Astrocyte (in vitro differentiated cells and primary cell): ENCODE measurements at regions not wholly inside any gene's neighbourhood (a gene's known extent, or its start where the extent isn't known, plus 50 kb on each side); places are given as distances from the start of the nearest gene placed in this dataset.

Experiments
- DNase-seq: peaks from one replicate; pipeline ENCODE4 v3.0.0-alpha.2; 2010; ENCODE audit warnings: low read depth
- FAIRE-seq: peaks from 2 replicates; lab custom pipeline; 2011; peaks lifted over from hg19 to GRCh38; lab: Jason Lieb, UNC
- H2AFZ ChIP-seq: 2 replicates; pipeline ENCODE4 v1.6.0; 2012; ENCODE audit warnings: low read depth, low read length, inconsistent platforms
- H3K27ac ChIP-seq: 2 replicates; pipeline ENCODE4 v1.5.1; 2011; ENCODE audit warnings: low read depth, low read length, inconsistent platforms
- H3K27me3 ChIP-seq: 2 replicates; pipeline ENCODE4 v1.6.0; 2011; ENCODE audit warnings: low read length, inconsistent platforms; ENCODE audit not compliant: insufficient read depth
- H3K36me3 ChIP-seq: 2 replicates; pipeline ENCODE4 v1.5.1; 2011; ENCODE audit warnings: low read length, inconsistent platforms; ENCODE audit not compliant: insufficient read depth
- H3K4me1 ChIP-seq: 2 replicates; pipeline ENCODE4 v1.5.1; 2011; ENCODE audit warnings: low read length, inconsistent platforms; ENCODE audit not compliant: insufficient read depth
- H3K4me2 ChIP-seq: 2 replicates; pipeline ENCODE4 v1.6.0; 2012; ENCODE audit warnings: low read length, inconsistent platforms
- H3K4me3 ChIP-seq: 2 replicates; pipeline ENCODE4 v1.5.1; 2011; ENCODE audit warnings: low read depth, mild to moderate bottlenecking, low read length, inconsistent platforms; ENCODE audit not compliant: insufficient read depth
- H3K79me2 ChIP-seq: 2 replicates; pipeline ENCODE4 v1.6.0; 2012; ENCODE audit warnings: mild to moderate bottlenecking, low read length, inconsistent platforms; ENCODE audit not compliant: insufficient read depth
- H3K9ac ChIP-seq: 2 replicates; pipeline ENCODE4 v1.6.0; 2012; ENCODE audit warnings: mild to moderate bottlenecking, low read length, inconsistent platforms
- H3K9me3 ChIP-seq: 2 replicates; pipeline ENCODE4 v1.5.1; 2012; ENCODE audit warnings: low read depth, mild to moderate bottlenecking, low read length, inconsistent platforms; ENCODE audit not compliant: insufficient read depth
- H4K20me1 ChIP-seq: 2 replicates; pipeline ENCODE4 v1.6.0; 2012; ENCODE audit warnings: low read length, inconsistent platforms; ENCODE audit not compliant: insufficient read depth
- H3K27ac Mint-ChIP-seq: one replicate; pipeline ENCODE4 v1.8.0; 2021; ENCODE audit warnings: mild to moderate bottlenecking, mixed read lengths; ENCODE audit not compliant: unreplicated experiment
- H3K27me3 Mint-ChIP-seq: one replicate; pipeline ENCODE4 v1.8.0; 2021; ENCODE audit warnings: low read depth, mixed read lengths; ENCODE audit not compliant: unreplicated experiment
- H3K36me3 Mint-ChIP-seq: one replicate; pipeline ENCODE4 v1.8.0; 2021; ENCODE audit warnings: low read depth, mixed read lengths; ENCODE audit not compliant: unreplicated experiment
- H3K4me1 Mint-ChIP-seq: one replicate; pipeline ENCODE4 v1.8.0; 2021; ENCODE audit warnings: low read depth, mixed read lengths; ENCODE audit not compliant: unreplicated experiment
- H3K4me3 Mint-ChIP-seq: one replicate; pipeline ENCODE4 v1.8.0; 2021; ENCODE audit warnings: mild to moderate bottlenecking, moderate library complexity, mixed read lengths; ENCODE audit not compliant: unreplicated experiment
- H3K9me3 Mint-ChIP-seq: one replicate; pipeline ENCODE4 v1.8.0; 2021; ENCODE audit warnings: mild to moderate bottlenecking, mixed read lengths; ENCODE audit not compliant: unreplicated experiment
- CTCF ChIP-seq: IDR thresholded peaks from 2 replicates; pipeline ENCODE4 v1.5.1; 2011; ENCODE audit warnings: low read depth, mild to moderate bottlenecking, inconsistent platforms, low read length, moderate library complexity; ENCODE audit not compliant: insufficient read depth
- EZH2 ChIP-seq: IDR thresholded peaks from 2 replicates; pipeline ENCODE4 v1.6.1; 2012; ENCODE audit warnings: mild to moderate bottlenecking, low read length, inconsistent platforms; ENCODE audit not compliant: insufficient read depth

GRCh38 chr11:98842187-98842586, 178.6 kb upstream of the CNTN5 start:
- H3K9ac ChIP-seq = no peak overlapping the region
- H3K27ac Mint-ChIP-seq = no peak overlapping the region
- no peaks in the 10 kb centered on the region for H4K20me1 ChIP-seq
- TF ChIP-seq EZH2 (no peak), CTCF (no peak)
- no peak for FAIRE-seq
- no peak for DNase-seq
- H3K36me3 ChIP-seq = no peaks in the 10 kb centered on the region
- H3K4me1 ChIP-seq = no peaks in the 10 kb centered on the region
- H3K27me3 ChIP-seq = no peaks in the 10 kb centered on the region
- no peak overlapping the region for H3K27ac ChIP-seq
- no peaks in the 10 kb centered on the region for H3K4me1 Mint-ChIP-seq
- no peak overlapping the region for H3K4me2 ChIP-seq
- H2AFZ ChIP-seq = no peak overlapping the region
- peaks cover 5% of the 10 kb centered on the region for H3K9me3 Mint-ChIP-seq
- H3K36me3 Mint-ChIP-seq = no peaks in the 10 kb centered on the region
- H3K4me3 Mint-ChIP-seq = no peak overlapping the region
- H3K4me3 ChIP-seq = no peak overlapping the region
- no peaks in the 10 kb centered on the region for H3K27me3 Mint-ChIP-seq
- H3K79me2 ChIP-seq = no peaks in the 10 kb centered on the region
- H3K9me3 ChIP-seq = peaks cover 2% of the 10 kb centered on the region

DNA sequence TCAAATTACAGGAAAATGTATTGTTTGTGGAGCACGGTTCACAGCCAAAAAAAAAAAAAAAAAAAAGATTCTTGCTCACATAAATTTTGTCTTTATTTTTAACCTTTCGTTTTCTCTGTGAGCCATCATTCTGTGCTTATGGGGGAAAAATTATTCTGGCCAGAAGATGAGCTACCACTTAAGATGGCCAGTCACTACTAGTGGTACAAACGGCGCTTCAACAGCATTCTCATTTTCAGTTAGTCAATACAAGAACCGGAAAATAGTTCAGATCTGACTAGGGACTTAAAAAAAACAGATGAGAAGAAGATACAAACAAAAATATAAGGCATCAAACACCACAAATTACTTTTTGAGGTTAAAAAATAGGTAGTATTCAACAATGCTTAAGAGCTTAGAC, 158.6 kb upstream of the CNTN5 start:
- Mint-ChIP-seq H3K4me1 (no peaks in the 10 kb centered on the region), H3K27ac (no peak overlapping the region), H3K4me3 (no peak overlapping the region), H3K36me3 (no peaks in the 10 kb centered on the region), H3K27me3 (no peaks in the 10 kb centered on the region), H3K9me3 (no peaks in the 10 kb centered on the region)
- TF ChIP-seq EZH2 (no peak), CTCF (no peak)
- no peak overlapping the region for H3K4me3 ChIP-seq
- no peak for DNase-seq
- H4K20me1 ChIP-seq = no peaks in the 10 kb centered on the region
- H2AFZ ChIP-seq = no peak overlapping the region
- H3K27ac ChIP-seq = no peak overlapping the region
- FAIRE-seq = no peak
- no peaks in the 10 kb centered on the region for H3K79me2 ChIP-seq
- H3K4me1 ChIP-seq = no peaks in the 10 kb centered on the region
- H3K9me3 ChIP-seq = peaks cover 4% of the 10 kb centered on the region
- no peak overlapping the region for H3K4me2 ChIP-seq
- no peaks in the 10 kb centered on the region for H3K36me3 ChIP-seq
- no peaks in the 10 kb centered on the region for H3K27me3 ChIP-seq
- no peak overlapping the region for H3K9ac ChIP-seq

DNA sequence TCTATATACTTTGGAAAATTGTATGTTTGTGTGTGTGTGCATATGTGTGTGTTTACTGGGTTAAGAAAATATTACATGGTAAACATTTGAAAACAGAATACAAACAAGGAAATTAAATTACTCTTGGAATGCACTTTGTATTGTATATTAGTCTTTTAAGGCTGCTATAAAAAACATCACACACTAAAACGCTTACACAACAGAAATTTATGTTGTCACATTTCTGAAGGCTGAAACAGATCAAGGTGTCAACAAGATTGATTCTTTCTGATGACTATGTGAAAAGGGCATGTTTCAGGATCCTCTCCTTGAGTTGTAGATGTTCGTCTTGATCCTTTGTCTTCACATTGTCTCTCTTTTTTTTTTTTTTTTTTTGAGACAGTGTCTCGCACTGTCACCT, 149.1 kb upstream of the CNTN5 start:
- H3K4me3 Mint-ChIP-seq = no peak overlapping the region
- Histone ChIP-seq H3K4me1 (no peaks in the 10 kb centered on the region), H3K27me3 (no peaks in the 10 kb centered on the region), H3K27ac (no peak overlapping the region), H3K36me3 (no peaks in the 10 kb centered on the region), H3K9ac (no peak overlapping the region), H3K4me3 (no peak overlapping the region), H3K9me3 (no peaks in the 10 kb centered on the region), H4K20me1 (no peaks in the 10 kb centered on the region), H2AFZ (no peak overlapping the region), H3K79me2 (no peaks in the 10 kb centered on the region), H3K4me2 (no peak overlapping the region)
- no peaks in the 10 kb centered on the region for H3K36me3 Mint-ChIP-seq
- no peaks in the 10 kb centered on the region for H3K9me3 Mint-ChIP-seq
- no peak for FAIRE-seq
- TF ChIP-seq EZH2 (no peak), CTCF (no peak)
- H3K4me1 Mint-ChIP-seq = no peaks in the 10 kb centered on the region
- no peaks in the 10 kb centered on the region for H3K27me3 Mint-ChIP-seq
- no peak for DNase-seq
- H3K27ac Mint-ChIP-seq = no peak overlapping the region
